ENCODE measurements at regions not wholly inside any gene's neighbourhood (a gene's known extent, or its start where the extent isn't known, plus 50 kb on each side); places are given as distances from the start of the nearest gene placed in this dataset.

DNA sequence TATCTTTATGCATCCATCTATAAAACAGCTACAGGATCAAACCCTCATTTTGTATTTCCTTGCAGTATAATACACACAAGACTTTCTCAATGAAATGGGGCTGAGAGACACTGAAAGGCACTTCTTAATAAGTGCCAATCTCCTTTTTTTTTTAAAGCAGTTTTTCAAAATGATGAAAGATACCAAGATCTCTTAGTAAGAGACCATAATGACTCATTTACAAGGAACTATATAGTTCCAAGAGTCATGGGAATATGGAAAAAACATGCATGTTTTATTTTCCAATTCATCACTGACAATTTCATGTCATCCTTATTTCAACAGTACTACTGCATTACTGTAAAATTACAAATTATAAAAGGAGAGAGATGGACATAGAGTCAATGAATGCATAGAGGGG, 973.7 kb downstream of the GATA3 start:
- Histone ChIP-seq H3K27me3 (no peaks in the 10 kb centered on the region), H3K4me3 (no peak overlapping the region), H3K9me3 (no peaks in the 10 kb centered on the region), H3K27ac (no peak overlapping the region), H3K4me1 (no peaks in the 10 kb centered on the region), H3K36me3 (no peaks in the 10 kb centered on the region)
- intact Hi-C loops (cut with DNase I) = no loop called here
- ATAC-seq (no peak), DNase-seq (no peak)
- TF ChIP-seq CTCF (IDR thresholded peaks at IDR 0.05) = no peak

- Histone ChIP-seq H3K36me3 (no peaks in the 10 kb centered on the region), H3K27me3 (no peaks in the 10 kb centered on the region), H3K4me3 (no peak overlapping the region), H3K27ac (no peak overlapping the region), H3K4me1 (no peaks in the 10 kb centered on the region), H3K9me3 (peaks cover 0 to 11% of the 10 kb centered on the region in 2 donors)
- intact Hi-C loops (cut with DNase I) = no loop called here
- DNase-seq (no peak), ATAC-seq (no peak)
- no peak for TF ChIP-seq CTCF (IDR thresholded peaks at IDR 0.05)
Observed at GRCh38 chr10:9035355-9035754, 980.9 kb downstream of the GATA3 start.

- no peak for DNase-seq
- no peak for TF ChIP-seq CTCF (IDR thresholded peaks at IDR 0.05)
- Histone ChIP-seq H3K9me3 (peaks cover 0 to 11% of the 10 kb centered on the region in 2 donors), H3K27me3 (no peaks in the 10 kb centered on the region), H3K4me1 (no peaks in the 10 kb centered on the region), H3K36me3 (no peaks in the 10 kb centered on the region), H3K27ac (no peak overlapping the region), H3K4me3 (no peak overlapping the region)
- intact Hi-C loops (cut with DNase I) = no loop called here
- no peak for ATAC-seq
Observed at GRCh38 chr10:9036711-9037204, 982.3 kb downstream of the GATA3 start.

DNA sequence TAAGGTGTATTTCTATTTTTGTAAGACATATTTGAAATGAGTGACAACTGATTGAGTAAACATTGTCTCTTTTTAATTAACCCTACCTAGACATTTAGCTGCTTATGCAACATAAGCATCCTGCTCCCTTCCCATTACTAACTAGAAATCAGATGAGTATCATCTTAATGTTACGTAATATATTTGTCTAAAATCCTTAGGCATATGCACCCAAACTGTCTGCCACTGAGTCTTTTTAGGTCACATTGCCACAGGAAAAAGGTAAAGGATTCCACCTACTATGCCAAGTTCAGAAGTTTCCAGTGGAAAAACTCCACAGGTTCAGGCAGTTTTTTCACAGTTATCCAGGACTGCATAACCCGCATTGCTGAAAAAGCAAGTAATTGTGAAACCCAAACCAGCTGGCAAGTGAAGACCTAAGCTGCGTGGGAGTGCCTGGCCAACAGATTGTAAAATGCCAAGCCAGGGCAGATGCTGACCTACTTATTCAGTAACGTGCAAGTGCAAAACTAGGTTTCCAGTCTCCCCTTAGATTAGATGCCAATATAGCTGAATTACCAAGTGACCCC, 983.7 kb downstream of the GATA3 start:
- Histone ChIP-seq H3K36me3 (no peaks in the 10 kb centered on the region), H3K27me3 (no peaks in the 10 kb centered on the region), H3K4me3 (no peak overlapping the region), H3K4me1 (no peaks in the 10 kb centered on the region), H3K27ac (no peak overlapping the region), H3K9me3 (peaks cover 0 to 11% of the 10 kb centered on the region in 2 donors)
- ATAC-seq (no peak), DNase-seq (no peak)
- no peak for TF ChIP-seq CTCF (IDR thresholded peaks at IDR 0.05)
- intact Hi-C loops (cut with DNase I) = no loop called here

GRCh38 chr10:9043466-9043865, 989.0 kb downstream of the GATA3 start:
- H3K36me3 ChIP-seq = no peaks in the 10 kb centered on the region
- no peaks in the 10 kb centered on the region for H3K4me1 ChIP-seq
- no peak for TF ChIP-seq CTCF (IDR thresholded peaks at IDR 0.05)
- H3K27ac ChIP-seq = no peak overlapping the region
- intact Hi-C loops (cut with DNase I) = no loop called here
- H3K4me3 ChIP-seq = no peak overlapping the region
- H3K9me3 ChIP-seq = no peaks in the 10 kb centered on the region
- H3K27me3 ChIP-seq = no peaks in the 10 kb centered on the region
- DNase-seq (no peak), ATAC-seq (no peak)
